ENCODE measurements at regions not wholly inside any gene's neighbourhood (a gene's known extent, or its start where the extent isn't known, plus 50 kb on each side); places are given as distances from the start of the nearest gene placed in this dataset.
"Not testable (repeated sequence)": the region's sequence is repeated elsewhere in the genome, so short reads cannot be mapped to it uniquely, and the experiment has no call there.

GRCh38 chr10:28733245-28733644 is 55.9 kb downstream of the BAMBI start:
- in situ Hi-C loops (cut with HindIII; ENCODE audit: low pct_ligation_motif_present, low pct_unique_long_range_greater_than_20kb, low sequenced_read_pairs) = no loop called here
- DNase-seq = no peak

- DNase-seq = no peak
- in situ Hi-C loops (cut with HindIII; ENCODE audit: low pct_ligation_motif_present, low pct_unique_long_range_greater_than_20kb, low sequenced_read_pairs) = no loop called here
Measured at GRCh38 chr10:28733647-28734046, 56.3 kb downstream of the BAMBI start.

GRCh38 chr10:28734938-28735759 is 57.8 kb downstream of the BAMBI start:
- peak; percentile 93 for DNase-seq

GRCh38 chr10:28737096-28737495 is 59.8 kb downstream of the BAMBI start:
- DNase-seq = no peak
- in situ Hi-C loops (cut with HindIII; ENCODE audit: low pct_ligation_motif_present, low pct_unique_long_range_greater_than_20kb, low sequenced_read_pairs) = no loop called here

More at GRCh38 chr10:28734938-28735759, 57.8 kb downstream of the BAMBI start:
- in situ Hi-C loops (cut with HindIII; ENCODE audit: low pct_ligation_motif_present, low pct_unique_long_range_greater_than_20kb, low sequenced_read_pairs) = no loop called here

- in situ Hi-C loops (cut with HindIII; ENCODE audit: low pct_ligation_motif_present, low pct_unique_long_range_greater_than_20kb, low sequenced_read_pairs) = no loop called here
- no peak for DNase-seq
Measured at GRCh38 chr10:28738200-28738599, 60.9 kb downstream of the BAMBI start.

- DNase-seq = no peak
- in situ Hi-C loops (cut with HindIII; ENCODE audit: low pct_ligation_motif_present, low pct_unique_long_range_greater_than_20kb, low sequenced_read_pairs) = no loop called here
Measured at GRCh38 chr10:28743576-28743975, 66.3 kb downstream of the BAMBI start.

- in situ Hi-C loops (cut with HindIII; ENCODE audit: low pct_ligation_motif_present, low pct_unique_long_range_greater_than_20kb, low sequenced_read_pairs) = no loop called here
- no peak for DNase-seq
Measured at GRCh38 chr10:28744069-28744768, 66.9 kb downstream of the BAMBI start.

GRCh38 chr10:28754930-28755718 is 77.8 kb downstream of the BAMBI start:
- in situ Hi-C loops (cut with HindIII; ENCODE audit: low pct_ligation_motif_present, low pct_unique_long_range_greater_than_20kb, low sequenced_read_pairs) = no loop called here

GRCh38 chr10:28761084-28761846 is 83.9 kb downstream of the BAMBI start:
- in situ Hi-C loops (cut with HindIII; ENCODE audit: low pct_ligation_motif_present, low pct_unique_long_range_greater_than_20kb, low sequenced_read_pairs) = no loop called here
- DNase-seq = no peak

More at GRCh38 chr10:28754930-28755718, 77.8 kb downstream of the BAMBI start:
- peak; percentile 51 for DNase-seq

- DNase-seq = peak; percentile 52
- in situ Hi-C loops (cut with HindIII; ENCODE audit: low pct_ligation_motif_present, low pct_unique_long_range_greater_than_20kb, low sequenced_read_pairs) = no loop called here
Measured at GRCh38 chr10:28763471-28764170, 86.3 kb downstream of the BAMBI start.

- in situ Hi-C loops (cut with HindIII; ENCODE audit: low pct_ligation_motif_present, low pct_unique_long_range_greater_than_20kb, low sequenced_read_pairs) = no loop called here
Measured at GRCh38 chr10:28765641-28766040, 88.3 kb downstream of the BAMBI start.

GRCh38 chr10:28768227-28768626 is 90.9 kb downstream of the BAMBI start:
- DNase-seq = no peak
- in situ Hi-C loops (cut with HindIII; ENCODE audit: low pct_ligation_motif_present, low pct_unique_long_range_greater_than_20kb, low sequenced_read_pairs) = no loop called here

More at GRCh38 chr10:28765641-28766040, 88.3 kb downstream of the BAMBI start:
- no peak for DNase-seq

- in situ Hi-C loops (cut with HindIII; ENCODE audit: low pct_ligation_motif_present, low pct_unique_long_range_greater_than_20kb, low sequenced_read_pairs) = no loop called here
- DNase-seq = peak; percentile 75
Measured at GRCh38 chr10:28769091-28769604, 91.8 kb downstream of the BAMBI start.

GRCh38 chr10:28771580-28772090 is 94.3 kb downstream of the BAMBI start:
- DNase-seq; in situ Hi-C loops (cut with HindIII; ENCODE audit: low pct_ligation_motif_present, low pct_unique_long_range_greater_than_20kb, low sequenced_read_pairs): not testable (repeated sequence)

GRCh38 chr10:28774051-28774995 is 97.0 kb downstream of the BAMBI start:
- no peak for DNase-seq
- in situ Hi-C loops (cut with HindIII; ENCODE audit: low pct_ligation_motif_present, low pct_unique_long_range_greater_than_20kb, low sequenced_read_pairs) = no loop called here

GRCh38 chr10:28775773-28776172 is 98.5 kb downstream of the BAMBI start:
- DNase-seq = no peak
- in situ Hi-C loops (cut with HindIII; ENCODE audit: low pct_ligation_motif_present, low pct_unique_long_range_greater_than_20kb, low sequenced_read_pairs) = no loop called here

Data from ACHN (cell line).